GM12875 (cell line): ENCODE measurements at regions not wholly inside any gene's neighbourhood (a gene's known extent, or its start where the extent isn't known, plus 50 kb on each side); places are given as distances from the start of the nearest gene placed in this dataset.

ENCODE experiments used
- H3K4me3 ChIP-seq: one replicate; pipeline ENCODE4 v1.5.1; 2011; ENCODE audit warnings: low read depth, low read length, control low read depth
- TF ChIP-seq, protein P1 (sequence below): IDR thresholded peaks from 2 replicates; pipeline ENCODE4 v1.5.1; 2011; ENCODE audit warnings: low read depth, mild to moderate bottlenecking, control low read depth, inconsistent platforms, low read length, moderate library complexity, borderline replicate concordance; ENCODE audit not compliant: insufficient read depth

DNA sequence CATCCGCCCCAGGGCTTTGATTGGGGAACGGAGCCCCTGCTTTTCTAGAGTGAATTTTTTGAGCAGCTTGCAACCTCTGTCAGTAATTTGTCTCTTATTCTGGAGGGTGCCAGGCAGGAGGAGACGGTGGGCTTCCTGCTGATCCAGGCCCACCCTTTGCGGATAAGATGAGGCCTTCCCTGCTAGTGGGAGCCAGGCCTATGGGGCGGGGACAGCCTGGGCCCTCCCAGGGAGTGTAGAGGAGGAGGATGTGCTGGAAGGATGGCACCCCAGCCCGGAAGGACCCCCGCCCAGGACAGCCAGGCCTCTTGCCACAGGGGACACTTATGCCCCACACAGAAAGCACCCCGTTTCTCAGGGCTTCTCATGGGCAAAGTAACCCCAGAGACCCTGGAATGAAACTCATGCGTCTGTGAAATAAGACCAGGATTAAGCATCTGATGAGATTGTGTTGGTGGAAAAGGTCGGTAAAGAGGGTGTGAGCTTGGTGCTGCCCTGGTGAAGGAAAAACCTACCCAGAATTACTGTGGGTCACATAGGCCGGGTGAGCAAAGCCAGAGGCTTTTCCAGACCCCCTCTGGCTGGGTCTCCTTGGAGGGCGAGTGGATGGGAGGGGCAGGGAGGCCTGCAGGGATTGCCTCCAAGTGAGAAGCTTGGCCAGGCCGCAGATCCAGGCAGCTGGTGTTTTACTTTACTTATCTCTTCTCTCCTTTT is 118.7 kb downstream of the SIK1 start:
- no peak overlapping the region for H3K4me3 ChIP-seq
- TF ChIP-seq, protein P1, sequence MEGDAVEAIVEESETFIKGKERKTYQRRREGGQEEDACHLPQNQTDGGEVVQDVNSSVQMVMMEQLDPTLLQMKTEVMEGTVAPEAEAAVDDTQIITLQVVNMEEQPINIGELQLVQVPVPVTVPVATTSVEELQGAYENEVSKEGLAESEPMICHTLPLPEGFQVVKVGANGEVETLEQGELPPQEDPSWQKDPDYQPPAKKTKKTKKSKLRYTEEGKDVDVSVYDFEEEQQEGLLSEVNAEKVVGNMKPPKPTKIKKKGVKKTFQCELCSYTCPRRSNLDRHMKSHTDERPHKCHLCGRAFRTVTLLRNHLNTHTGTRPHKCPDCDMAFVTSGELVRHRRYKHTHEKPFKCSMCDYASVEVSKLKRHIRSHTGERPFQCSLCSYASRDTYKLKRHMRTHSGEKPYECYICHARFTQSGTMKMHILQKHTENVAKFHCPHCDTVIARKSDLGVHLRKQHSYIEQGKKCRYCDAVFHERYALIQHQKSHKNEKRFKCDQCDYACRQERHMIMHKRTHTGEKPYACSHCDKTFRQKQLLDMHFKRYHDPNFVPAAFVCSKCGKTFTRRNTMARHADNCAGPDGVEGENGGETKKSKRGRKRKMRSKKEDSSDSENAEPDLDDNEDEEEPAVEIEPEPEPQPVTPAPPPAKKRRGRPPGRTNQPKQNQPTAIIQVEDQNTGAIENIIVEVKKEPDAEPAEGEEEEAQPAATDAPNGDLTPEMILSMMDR: no peak

DNA sequence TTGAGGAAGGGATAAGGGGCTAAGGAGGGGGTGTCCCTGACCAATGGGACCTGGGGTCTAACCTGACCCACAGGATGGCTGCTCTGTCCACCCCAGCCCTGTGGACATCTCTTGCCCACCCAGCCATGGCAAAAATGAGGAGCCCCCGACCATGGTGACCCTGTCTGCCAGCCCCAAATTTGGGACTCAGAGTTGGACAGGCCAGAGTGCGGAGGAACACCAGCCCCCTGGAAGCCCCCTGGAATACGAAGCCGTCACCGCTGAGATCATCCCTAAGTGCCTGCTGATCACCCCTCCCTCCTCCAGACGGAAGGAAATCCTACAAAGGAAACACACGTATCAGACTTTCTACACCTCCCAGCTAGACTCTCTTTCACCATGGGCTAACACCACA is 119.3 kb downstream of the SIK1 start:
- TF ChIP-seq, protein P1: no peak
- H3K4me3 ChIP-seq: no peak overlapping the region

DNA sequence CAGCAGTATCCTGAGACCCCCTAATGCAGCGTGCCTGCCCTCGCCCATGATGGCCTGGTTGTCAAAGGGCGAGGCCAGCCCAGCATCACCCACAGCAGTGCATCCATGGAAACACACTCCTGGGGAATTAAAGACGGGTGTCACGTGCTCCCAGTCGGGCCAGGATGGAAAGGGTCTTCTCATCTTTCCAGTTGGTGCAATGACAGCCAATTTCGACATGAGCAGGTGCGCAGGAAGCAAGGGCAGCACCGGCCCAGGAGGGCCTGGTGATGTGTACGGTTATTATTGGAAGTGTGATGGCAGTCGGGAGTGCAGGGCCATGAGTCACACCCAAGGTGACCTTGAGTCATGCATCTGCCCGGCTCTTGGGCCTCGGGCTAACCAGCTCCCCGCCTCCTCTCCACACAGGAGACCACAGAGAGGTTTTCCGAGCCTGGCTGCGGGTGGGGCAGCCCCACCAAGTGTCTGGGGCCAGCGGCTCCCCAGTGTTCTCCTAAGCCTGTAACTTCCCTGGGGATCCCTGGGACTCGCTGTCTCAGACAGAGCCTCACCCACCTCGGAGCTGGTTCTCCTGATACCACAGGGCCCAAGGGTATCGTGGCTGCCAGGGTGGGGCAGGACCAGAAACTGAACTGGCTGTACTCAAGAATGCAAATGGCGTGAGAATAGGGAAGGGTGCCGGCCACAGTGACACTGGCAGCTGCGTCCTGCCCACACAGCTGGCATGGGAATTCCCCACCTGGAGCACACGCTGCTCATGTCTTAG is 119.8 kb downstream of the SIK1 start:
- H3K4me3 ChIP-seq: no peak overlapping the region
- TF ChIP-seq, protein P1: no peak

DNA sequence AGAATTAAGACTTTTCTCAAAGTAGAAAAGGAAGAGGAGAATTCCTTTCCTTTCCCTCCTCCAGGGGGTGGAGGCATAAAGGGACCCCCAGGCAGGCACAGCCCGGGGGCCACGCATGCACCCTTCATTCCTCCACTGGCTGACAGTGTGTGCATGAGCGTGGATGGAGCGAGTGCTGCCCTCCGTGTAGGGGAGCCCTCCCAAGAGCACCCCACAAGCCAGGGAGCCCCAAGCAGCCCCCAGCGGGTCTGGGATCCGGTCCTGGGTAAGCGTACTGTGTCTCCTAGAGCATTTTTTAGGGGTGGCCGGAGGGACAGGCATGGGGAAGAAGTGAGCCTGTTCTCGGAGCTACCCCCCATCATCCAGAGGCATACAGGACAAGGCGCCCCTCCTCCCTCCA is 120.5 kb downstream of the SIK1 start:
- TF ChIP-seq, protein P1: no peak
- no peak overlapping the region for H3K4me3 ChIP-seq

DNA sequence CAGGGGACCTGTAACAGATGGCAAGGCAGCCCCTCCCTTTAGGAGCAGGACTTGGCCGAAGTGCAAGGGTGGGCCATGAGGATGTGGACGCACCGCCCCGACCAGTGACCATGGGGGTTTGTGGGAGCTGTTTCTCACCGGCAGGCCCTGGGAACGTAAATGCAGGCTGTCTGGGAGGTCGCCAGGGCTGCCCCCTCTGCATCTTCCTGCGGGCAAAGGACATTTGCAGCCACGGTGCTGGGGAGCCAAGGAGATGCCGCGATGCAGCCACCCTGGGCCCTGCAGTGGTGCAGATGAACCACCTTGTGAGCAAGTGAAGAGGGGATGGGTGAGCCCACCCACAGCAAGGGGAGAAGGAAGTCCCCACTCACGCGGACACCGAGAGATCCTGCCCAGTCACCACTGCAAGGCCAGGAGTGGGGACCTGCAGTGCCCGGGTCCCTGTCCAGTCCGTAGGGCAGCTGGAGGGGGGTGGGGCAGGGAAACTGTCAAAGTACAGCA is 121.1 kb downstream of the SIK1 start:
- H3K4me3 ChIP-seq: no peak overlapping the region

DNA sequence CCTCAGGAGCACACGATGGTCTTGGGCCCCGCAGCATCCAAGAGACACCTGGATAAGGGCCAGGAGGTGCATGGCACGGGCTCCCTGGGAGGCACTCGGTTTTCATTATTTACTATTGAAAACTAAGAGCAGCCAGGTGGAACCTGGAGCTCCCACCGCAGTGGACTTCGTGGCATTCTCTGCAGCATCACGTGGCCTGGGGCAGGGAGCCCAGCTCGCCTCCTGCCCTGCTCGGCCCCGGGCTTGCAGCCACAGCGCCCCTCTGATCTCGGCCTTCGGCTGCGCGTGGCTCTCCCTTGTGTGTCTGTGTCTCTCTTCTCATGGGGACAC is 121.6 kb downstream of the SIK1 start:
- TF ChIP-seq, protein P1: no peak
- no peak overlapping the region for H3K4me3 ChIP-seq

More for the DNA sequence above, 121.1 kb downstream of the SIK1 start:
- TF ChIP-seq, protein P1: no peak

DNA sequence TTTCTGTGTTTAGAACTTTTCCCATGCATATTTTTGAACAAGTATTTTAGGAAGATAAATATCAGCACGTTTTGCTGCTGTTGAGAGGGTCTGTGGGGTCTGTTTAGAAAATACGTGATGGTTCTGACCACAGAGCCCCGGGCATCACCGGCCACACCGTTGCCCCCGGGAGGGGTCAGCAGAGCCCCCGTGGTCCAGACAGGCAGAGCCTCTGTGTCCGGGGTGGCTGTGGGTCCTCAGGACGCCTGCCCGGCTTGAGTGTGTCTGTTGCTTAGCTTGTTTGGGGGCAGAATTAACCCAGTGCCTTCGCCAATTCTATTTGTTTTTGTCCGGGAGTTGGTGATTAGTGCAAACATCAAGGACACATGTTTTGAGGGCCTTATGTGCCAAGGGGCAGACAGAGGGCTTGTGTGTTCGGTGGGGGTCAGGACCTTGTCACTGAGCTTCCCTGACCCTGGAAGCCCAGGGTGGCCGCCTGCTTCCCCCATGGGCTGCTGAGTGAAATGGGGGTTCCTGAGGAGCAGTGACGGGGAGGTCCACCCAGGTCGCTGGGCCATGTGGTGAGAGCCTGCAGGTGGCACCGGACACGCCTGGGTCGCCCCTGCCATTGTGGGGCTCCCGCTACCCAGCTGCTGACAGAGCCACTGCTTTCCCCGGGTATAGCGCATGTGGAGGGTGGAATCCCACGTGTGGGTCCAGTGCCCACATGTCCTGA is 122.2 kb downstream of the SIK1 start:
- no peak overlapping the region for H3K4me3 ChIP-seq
- TF ChIP-seq, protein P1: no peak
